HG02981 (cell line): ENCODE measurements at regions not wholly inside any gene's neighbourhood (a gene's known extent, or its start where the extent isn't known, plus 50 kb on each side); places are given as distances from the start of the nearest gene placed in this dataset.

Experiments used
- ATAC-seq: cut with Tn5 transposase; IDR thresholded peaks from one replicate; pipeline ENCODE4 v1.9.1; 2021; ENCODE audit warnings: mild to moderate bottlenecking, moderate library complexity; ENCODE audit not compliant: unreplicated experiment

- no peak for ATAC-seq
These were observed 173.8 kb downstream of the ACTL7B start for GRCh38 chr9:108681851-108682590.

GRCh38 chr9:108680946-108681345 lies 174.8 kb downstream of the ACTL7B start:
- ATAC-seq, result no peak

GRCh38 chr9:108677776-108678175 lies 178.0 kb downstream of the ACTL7B start:
- ATAC-seq, result no peak

GRCh38 chr9:108676355-108676754 lies 179.4 kb downstream of the ACTL7B start:
- ATAC-seq, result no peak

- ATAC-seq, result no peak
These were observed 180.1 kb downstream of the ACTL7B start for GRCh38 chr9:108675708-108676107.

DNA sequence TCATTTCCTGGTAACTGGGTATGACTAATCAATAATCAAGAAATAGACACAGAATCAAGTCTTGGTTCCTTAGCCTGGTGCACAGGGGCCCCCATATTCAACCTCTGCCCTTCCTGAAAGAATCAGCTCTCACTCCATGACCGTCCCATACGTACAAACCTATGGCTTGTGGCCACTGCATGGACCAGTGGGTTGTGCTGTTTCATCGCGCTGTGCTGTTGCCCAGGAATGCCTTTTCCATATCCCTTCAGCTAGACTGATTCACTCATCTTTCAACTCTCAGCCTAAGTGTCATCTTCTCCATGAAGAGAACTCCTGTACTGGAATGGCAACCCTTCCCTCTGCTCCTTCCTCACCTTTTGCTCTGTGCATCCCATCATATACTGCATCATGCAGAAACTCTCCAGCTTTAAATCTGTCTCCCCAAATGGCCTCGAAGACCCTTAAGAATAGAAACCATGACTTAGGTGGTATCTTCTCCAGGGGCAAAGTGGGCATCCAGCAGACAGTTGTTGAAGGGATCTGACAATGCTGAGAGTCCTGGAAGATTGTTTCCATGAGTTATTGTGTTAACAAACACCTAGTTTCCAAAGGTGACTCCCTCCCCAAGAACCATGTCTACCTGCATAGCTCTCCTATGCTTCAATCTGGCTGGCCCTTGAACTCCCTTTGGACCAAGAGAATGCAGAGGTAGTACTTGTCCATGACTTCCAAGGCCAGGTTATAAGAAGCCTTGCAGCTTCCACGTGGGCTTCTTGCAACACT lies 180.8 kb downstream of the ACTL7B start:
- ATAC-seq, result no peak

GRCh38 chr9:108673386-108673785 lies 182.4 kb downstream of the ACTL7B start:
- ATAC-seq, result no peak

- ATAC-seq, result no peak
These were observed 183.2 kb downstream of the ACTL7B start for GRCh38 chr9:108672475-108673190.

DNA sequence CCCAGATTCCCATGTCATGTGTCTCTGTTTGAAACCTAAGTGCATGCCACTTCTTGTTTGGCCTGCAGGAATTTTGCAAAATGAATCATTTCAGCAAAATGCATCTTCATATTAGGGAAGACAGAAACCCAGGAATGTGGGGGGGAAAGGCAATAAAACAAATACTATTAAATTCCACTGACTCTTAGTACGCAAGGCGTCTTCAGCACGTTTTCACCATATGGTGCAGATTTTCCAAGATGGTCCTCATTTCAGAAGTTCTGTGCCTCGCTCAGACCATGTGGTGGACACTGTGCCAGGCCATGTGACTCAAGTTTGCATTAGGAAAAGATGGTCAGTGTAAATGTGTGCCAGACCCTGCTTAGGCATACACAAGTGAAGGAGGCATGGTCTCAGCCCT lies 184.0 kb downstream of the ACTL7B start:
- ATAC-seq, result no peak

DNA sequence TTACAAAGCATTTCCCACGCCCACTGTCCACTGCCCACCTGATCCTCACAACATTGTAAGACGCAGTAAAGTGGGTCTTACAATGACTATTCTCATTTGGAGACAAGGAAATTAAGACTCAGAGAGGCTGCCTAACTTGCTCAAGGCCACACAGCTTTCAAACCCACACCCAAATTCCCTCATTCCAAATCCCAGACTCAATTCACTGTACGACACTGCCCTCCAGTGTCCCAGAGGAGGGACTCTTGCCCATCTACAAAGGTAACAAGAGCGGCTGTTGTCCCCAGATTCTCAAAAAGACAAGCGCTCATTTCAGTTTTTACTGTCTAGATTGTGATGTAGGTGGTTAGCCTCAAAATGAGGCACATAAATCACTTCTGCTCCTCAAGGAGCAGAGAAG lies 184.6 kb downstream of the ACTL7B start:
- no peak for ATAC-seq

DNA sequence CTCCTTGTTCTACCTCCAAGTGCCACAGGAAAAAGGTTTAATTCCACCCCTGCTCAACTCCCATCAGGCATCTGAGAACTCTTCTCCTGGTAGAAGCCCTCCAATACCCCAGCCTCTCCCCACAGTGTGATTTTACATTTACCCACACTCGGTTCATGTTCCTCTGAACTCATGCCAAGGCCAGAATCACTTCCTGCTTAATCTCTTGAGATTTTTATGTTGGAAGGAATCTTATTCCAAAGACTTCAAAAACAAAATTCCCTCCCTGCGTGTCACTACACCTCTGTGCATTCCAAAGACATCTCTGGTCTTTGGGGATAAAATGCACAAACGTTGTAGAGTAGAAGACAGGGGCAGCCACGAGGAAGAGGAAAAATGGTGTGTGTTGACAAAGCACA lies 186.8 kb downstream of the ACTL7B start:
- ATAC-seq, result no peak

- no peak for ATAC-seq
These were observed 187.4 kb downstream of the ACTL7B start for GRCh38 chr9:108668191-108668937.

GRCh38 chr9:108666240-108666784 lies 189.5 kb downstream of the ACTL7B start:
- no peak for ATAC-seq

- ATAC-seq, result no peak
These were observed 190.1 kb downstream of the ACTL7B start for GRCh38 chr9:108665521-108666239.

GRCh38 chr9:108664309-108665255 lies 191.2 kb downstream of the ACTL7B start:
- ATAC-seq, result no peak

DNA sequence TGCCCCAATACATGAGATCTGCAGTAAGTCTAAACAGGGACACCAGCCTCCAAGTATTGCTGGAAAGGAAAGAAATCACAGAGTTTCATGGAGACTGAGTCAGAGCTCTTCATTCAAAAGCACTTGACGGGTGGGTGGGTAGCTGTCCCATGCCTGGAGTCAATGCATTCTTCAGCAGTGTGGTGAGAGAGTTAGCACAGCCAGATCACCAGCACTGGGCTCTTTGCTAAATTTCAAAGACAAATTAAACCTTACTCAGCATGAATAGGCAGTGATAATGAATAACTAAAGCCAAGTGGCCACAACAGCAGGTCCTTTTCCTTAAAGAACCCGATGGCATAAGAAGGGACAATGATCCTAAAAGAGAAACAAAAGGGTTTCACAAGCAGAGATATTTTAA lies 192.4 kb downstream of the ACTL7B start:
- ATAC-seq, result no peak

GRCh38 chr9:108662956-108663355 lies 192.8 kb downstream of the ACTL7B start:
- ATAC-seq, result no peak

DNA sequence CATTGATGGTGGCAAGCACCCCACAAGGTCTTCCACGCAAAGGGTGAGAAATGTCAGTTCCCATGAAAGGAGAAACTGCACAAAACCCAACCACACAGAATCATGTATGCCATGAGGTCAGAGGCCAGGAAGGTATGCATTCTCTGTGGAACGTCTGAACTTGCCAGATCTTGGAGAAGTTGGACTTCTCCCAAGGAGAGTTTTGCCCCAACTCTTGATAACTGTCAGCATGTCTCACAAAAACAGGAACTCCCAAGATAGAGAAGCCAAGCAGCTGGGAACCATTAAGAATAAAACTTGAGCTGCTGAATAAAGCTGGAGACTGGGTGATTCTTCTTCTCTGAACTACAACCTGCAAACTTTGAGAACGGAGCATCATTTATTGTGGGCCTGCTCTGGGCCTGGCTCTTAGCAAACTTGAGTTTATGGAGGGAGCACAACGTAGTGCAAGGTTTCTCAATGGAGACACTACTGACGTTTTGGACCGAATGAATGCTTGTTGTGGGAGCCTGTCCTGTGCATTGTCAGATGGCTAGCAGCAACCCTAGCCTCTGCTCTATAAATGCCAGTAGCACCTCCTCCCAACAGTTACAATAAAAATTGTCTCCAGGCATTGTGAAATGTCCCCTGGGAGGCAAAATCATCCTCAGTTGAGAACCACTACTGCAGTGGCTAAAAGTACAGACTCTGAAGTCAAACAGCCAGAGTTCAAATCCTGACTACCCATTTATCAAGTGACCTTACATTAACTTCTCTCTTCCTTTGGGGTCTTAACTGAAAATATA lies 193.5 kb downstream of the ACTL7B start:
- no peak for ATAC-seq
